Mesendoderm (in vitro differentiated cells): ENCODE measurements at regions not wholly inside any gene's neighbourhood (a gene's known extent, or its start where the extent isn't known, plus 50 kb on each side); places are given as distances from the start of the nearest gene placed in this dataset.

Experiments used
- DNase-seq: peaks from one replicate; pipeline ENCODE4 v3.0.0; 2013
- H2AK5ac ChIP-seq: 2 replicates; pipeline ENCODE4 v1.6.1; 2013; ENCODE audit warnings: low read length, inconsistent platforms
- H2BK120ac ChIP-seq: 2 replicates; pipeline ENCODE4 v1.6.1; 2013; ENCODE audit warnings: low read depth, mild to moderate bottlenecking, low read length, moderate library complexity, mixed read lengths
- H2BK15ac ChIP-seq: replicated peaks from 2 replicates; pipeline ENCODE4 v1.6.1; 2013; ENCODE audit warnings: low read depth, mild to moderate bottlenecking, moderate library complexity
- H2BK5ac ChIP-seq: 2 replicates; pipeline ENCODE4 v1.6.1; 2013; ENCODE audit warnings: low read length, inconsistent platforms
- H3K18ac ChIP-seq: 2 replicates; pipeline ENCODE4 v1.6.1; 2013; ENCODE audit warnings: mild to moderate bottlenecking, low read length, mixed read lengths
- H3K23ac ChIP-seq: one replicate; pipeline ENCODE4 v1.6.1; 2013; ENCODE audit warnings: low read length
- H3K27ac ChIP-seq: 2 replicates; pipeline ENCODE4 v1.5.1; 2013; ENCODE audit warnings: low read depth, mild to moderate bottlenecking, inconsistent platforms, low read length, moderate library complexity
- H3K27me3 ChIP-seq: 2 replicates; pipeline ENCODE4 v1.6.1; 2013; ENCODE audit warnings: low read length, control low read depth, mild to moderate bottlenecking, inconsistent platforms; ENCODE audit not compliant: insufficient read depth, poor library complexity
- H3K36me3 ChIP-seq: 2 replicates; pipeline ENCODE4 v1.6.1; 2013; ENCODE audit warnings: low read length, inconsistent platforms; ENCODE audit not compliant: control insufficient read depth, insufficient read depth
- H3K4ac ChIP-seq: one replicate; pipeline ENCODE4 v1.6.1; 2013; ENCODE audit warnings: low read depth, mild to moderate bottlenecking, low read length, moderate library complexity
- H3K4me1 ChIP-seq: 2 replicates; pipeline ENCODE4 v1.6.1; 2013; ENCODE audit warnings: low read depth, low read length, inconsistent platforms; ENCODE audit not compliant: control insufficient read depth
- H3K4me2 ChIP-seq: 2 replicates; pipeline ENCODE4 v1.6.1; 2013; ENCODE audit warnings: low read length
- H3K4me3 ChIP-seq: 2 replicates; pipeline ENCODE4 v1.5.1; 2013; ENCODE audit warnings: mild to moderate bottlenecking, low read length
- H3K56ac ChIP-seq: one replicate; pipeline ENCODE4 v1.6.1; 2013; ENCODE audit warnings: low read length
- H3K79me1 ChIP-seq: 2 replicates; pipeline ENCODE4 v1.6.1; 2013; ENCODE audit warnings: low read length, inconsistent platforms
- H3K79me2 ChIP-seq: 2 replicates; pipeline ENCODE4 v1.6.1; 2013; ENCODE audit warnings: mild to moderate bottlenecking, low read length; ENCODE audit not compliant: control insufficient read depth, insufficient read depth
- H3K9ac ChIP-seq: 2 replicates; pipeline ENCODE4 v1.6.1; 2013; ENCODE audit warnings: low read length, inconsistent platforms
- H4K5ac ChIP-seq: one replicate; pipeline ENCODE4 v1.6.1; 2013; ENCODE audit warnings: low read length
- H4K8ac ChIP-seq: one replicate; pipeline ENCODE4 v1.6.1; 2013; ENCODE audit warnings: low read depth, mild to moderate bottlenecking, control low read depth, low read length, moderate library complexity
- WGBS: extraction: QIAGEN DNeasy Blood & Tissue Kit; methylation state at CpG from one replicate; pipeline ENCODE4 v1.1.7; 2013; ENCODE audit warnings: low lambda C conversion rate, missing lambda C conversion rate; ENCODE audit not compliant: insufficient coverage; ENCODE audit errors: extremely low coverage; 5-methylcytosine and 5-hydroxymethylcytosine counted together

DNA sequence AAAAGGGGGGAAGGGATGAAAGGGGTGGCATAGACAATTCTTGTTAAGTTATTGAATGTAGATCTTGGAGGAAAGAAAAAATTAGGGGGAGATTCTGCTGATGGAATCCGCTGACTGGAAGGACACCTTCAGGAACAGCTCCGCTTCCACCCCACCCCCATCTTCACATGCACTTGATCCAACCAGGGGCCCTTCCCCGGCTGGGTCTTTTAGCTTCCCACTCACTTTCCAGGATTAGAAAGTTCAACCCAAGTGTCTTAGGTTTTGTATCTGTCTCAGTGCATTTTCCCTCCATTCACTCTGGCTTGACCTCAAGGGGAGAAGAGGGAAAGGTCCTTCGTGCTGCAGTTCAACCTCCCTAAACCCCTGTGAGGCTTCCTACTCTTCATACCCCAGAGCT, 141.4 kb downstream of the IRS2 start:
- DNase-seq = no peak
- no peak overlapping the region for H3K4me3 ChIP-seq
- no peaks in the 10 kb centered on the region for H3K27me3 ChIP-seq
- no peak overlapping the region for H4K8ac ChIP-seq
- H4K5ac ChIP-seq = no peak overlapping the region
- no peak overlapping the region for H2AK5ac ChIP-seq
- H3K27ac ChIP-seq = no peak overlapping the region
- H3K9ac ChIP-seq = no peak overlapping the region
- no peak overlapping the region for H3K23ac ChIP-seq
- no peaks in the 10 kb centered on the region for H3K79me2 ChIP-seq
- no peak overlapping the region for H3K4me2 ChIP-seq
- H3K4ac ChIP-seq = no peak overlapping the region
- no peaks in the 10 kb centered on the region for H3K36me3 ChIP-seq
- no CpG with 5 or more reads among the region's 4 CpGs for WGBS
- H3K56ac ChIP-seq = no peak overlapping the region
- H3K79me1 ChIP-seq = no peaks in the 10 kb centered on the region
- no peak overlapping the region for H2BK120ac ChIP-seq
- H2BK15ac ChIP-seq = no peak overlapping the region
- H3K4me1 ChIP-seq = no peaks in the 10 kb centered on the region
- no peak overlapping the region for H3K18ac ChIP-seq
- H2BK5ac ChIP-seq = no peak overlapping the region

DNA sequence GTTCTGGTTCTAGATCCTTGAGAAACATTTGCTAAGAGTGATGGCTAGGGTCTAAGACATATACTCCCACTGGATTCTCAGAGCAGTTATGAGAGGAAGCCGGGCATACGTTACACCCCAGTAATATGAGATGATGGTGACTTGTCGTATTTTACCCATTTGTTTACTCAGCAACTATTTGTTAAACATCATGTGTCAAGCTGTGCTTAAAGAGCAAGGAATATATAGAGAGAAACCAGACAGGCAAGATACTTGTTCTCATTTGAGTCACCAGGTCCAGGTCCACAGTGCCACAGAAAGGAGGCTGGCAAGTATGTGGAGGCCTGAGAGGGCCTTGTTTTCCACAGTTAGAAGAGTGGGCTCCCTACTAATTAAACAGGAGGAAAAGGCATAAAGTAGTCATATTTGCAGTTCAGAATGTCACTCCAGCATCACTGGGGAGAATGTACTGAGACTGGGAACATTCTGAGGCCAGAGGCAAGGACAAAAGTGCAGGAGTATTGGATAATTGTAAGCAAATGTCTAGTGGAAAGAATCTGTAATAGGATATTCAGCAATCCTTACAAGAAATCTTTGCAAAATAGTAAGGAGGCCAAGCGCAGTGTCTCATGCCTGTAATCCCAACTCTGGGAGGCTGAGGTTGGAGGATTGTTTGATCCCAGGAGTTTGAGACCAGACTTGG, 142.2 kb downstream of the IRS2 start:
- no peaks in the 10 kb centered on the region for H3K27me3 ChIP-seq
- no peak overlapping the region for H3K4ac ChIP-seq
- H3K18ac ChIP-seq = no peak overlapping the region
- no peak overlapping the region for H3K9ac ChIP-seq
- H2BK5ac ChIP-seq = no peak overlapping the region
- H4K5ac ChIP-seq = no peak overlapping the region
- no CpG with 5 or more reads among the region's 4 CpGs for WGBS
- no peak overlapping the region for H2BK120ac ChIP-seq
- H3K4me3 ChIP-seq = no peak overlapping the region
- no peak overlapping the region for H2AK5ac ChIP-seq
- no peak for DNase-seq
- no peaks in the 10 kb centered on the region for H3K79me1 ChIP-seq
- no peaks in the 10 kb centered on the region for H3K4me1 ChIP-seq
- H3K23ac ChIP-seq = no peak overlapping the region
- no peak overlapping the region for H4K8ac ChIP-seq
- no peak overlapping the region for H2BK15ac ChIP-seq
- H3K36me3 ChIP-seq = no peaks in the 10 kb centered on the region
- H3K79me2 ChIP-seq = no peaks in the 10 kb centered on the region
- H3K56ac ChIP-seq = no peak overlapping the region
- H3K27ac ChIP-seq = no peak overlapping the region
- no peak overlapping the region for H3K4me2 ChIP-seq

DNA sequence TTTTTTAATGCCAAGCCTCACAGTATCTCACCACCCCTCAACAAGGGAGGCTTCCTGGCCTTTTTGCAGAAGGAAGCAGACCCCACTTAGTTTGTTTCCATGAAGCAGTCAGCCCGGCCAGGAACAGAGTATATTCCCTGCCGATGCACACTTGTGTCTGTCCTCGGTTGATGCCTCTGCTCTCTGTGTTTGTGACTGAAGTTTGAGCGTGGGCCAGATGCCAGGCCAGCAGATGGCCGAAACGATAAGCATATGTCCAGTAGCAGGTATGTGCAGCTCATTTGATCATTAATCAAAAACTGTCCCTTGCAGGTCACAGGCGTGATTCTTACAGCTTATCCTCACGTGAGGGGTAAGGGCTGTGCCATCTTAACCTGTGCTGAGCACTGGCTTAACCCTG, 144.0 kb downstream of the IRS2 start:
- H2BK15ac ChIP-seq = no peak overlapping the region
- H3K79me1 ChIP-seq = no peaks in the 10 kb centered on the region
- H3K4me3 ChIP-seq = no peak overlapping the region
- DNase-seq = no peak
- no peak overlapping the region for H3K4ac ChIP-seq
- no peak overlapping the region for H3K27ac ChIP-seq
- H3K56ac ChIP-seq = no peak overlapping the region
- no peaks in the 10 kb centered on the region for H3K4me1 ChIP-seq
- no peak overlapping the region for H4K5ac ChIP-seq
- no peak overlapping the region for H3K18ac ChIP-seq
- no peak overlapping the region for H3K4me2 ChIP-seq
- H3K36me3 ChIP-seq = no peaks in the 10 kb centered on the region
- H4K8ac ChIP-seq = no peak overlapping the region
- no peaks in the 10 kb centered on the region for H3K79me2 ChIP-seq
- H3K23ac ChIP-seq = no peak overlapping the region
- H3K9ac ChIP-seq = no peak overlapping the region
- no peaks in the 10 kb centered on the region for H3K27me3 ChIP-seq
- WGBS = no CpG with 5 or more reads among the region's 8 CpGs
- H2BK5ac ChIP-seq = no peak overlapping the region
- no peak overlapping the region for H2BK120ac ChIP-seq
- no peak overlapping the region for H2AK5ac ChIP-seq

DNA sequence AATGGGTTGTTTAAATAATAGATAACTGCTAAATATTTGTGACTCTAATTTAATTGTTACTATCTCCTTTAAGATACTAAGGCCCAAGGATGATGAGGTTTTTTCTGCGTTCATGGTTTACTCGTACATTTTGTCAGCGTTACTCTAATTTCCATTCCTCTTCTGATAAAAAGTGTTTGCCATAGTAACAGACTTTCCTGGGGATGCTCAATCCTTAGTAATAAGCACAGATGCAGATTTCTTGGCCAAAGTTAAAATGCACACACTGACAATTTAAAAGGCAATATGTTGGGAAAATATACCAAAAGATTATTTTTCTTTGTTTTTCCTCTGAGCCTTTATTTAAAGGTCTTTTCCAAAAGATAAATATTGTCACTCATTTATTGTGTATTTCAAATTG, 149.6 kb downstream of the IRS2 start:
- Histone ChIP-seq H2BK15ac (no peak overlapping the region), H4K8ac (no peak overlapping the region), H3K4ac (no peak overlapping the region), H3K18ac (no peak overlapping the region), H3K9ac (no peak overlapping the region), H3K27me3 (no peaks in the 10 kb centered on the region), H2BK120ac (no peak overlapping the region), H3K23ac (no peak overlapping the region), H3K56ac (no peak overlapping the region), H3K4me2 (no peak overlapping the region), H2AK5ac (no peak overlapping the region), H3K79me1 (no peaks in the 10 kb centered on the region), H3K27ac (no peak overlapping the region), H2BK5ac (no peak overlapping the region), H3K4me3 (no peak overlapping the region), H3K36me3 (no peaks in the 10 kb centered on the region), H3K79me2 (no peaks in the 10 kb centered on the region), H4K5ac (no peak overlapping the region), H3K4me1 (no peaks in the 10 kb centered on the region)
- WGBS = no CpG with 5 or more reads among the region's 3 CpGs
- DNase-seq = no peak

DNA sequence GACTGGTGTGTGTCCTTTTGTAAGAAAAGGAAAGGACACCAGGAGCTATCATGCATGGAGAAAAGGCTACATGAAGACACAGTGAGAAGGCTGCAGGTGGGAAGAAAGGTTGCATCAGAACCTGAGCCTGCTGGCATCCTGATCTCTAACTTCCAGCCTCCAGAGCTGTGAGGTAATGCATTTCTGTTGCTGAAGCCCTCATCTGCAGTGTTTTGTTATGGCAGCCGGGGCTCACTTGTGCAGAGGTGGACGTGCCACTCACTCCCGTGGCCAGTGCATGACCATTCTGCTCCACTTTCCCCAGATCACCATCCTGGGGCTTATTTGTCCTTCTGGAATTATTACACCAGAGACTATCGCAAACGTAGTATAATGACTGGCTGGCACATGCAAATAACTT, 155.3 kb downstream of the IRS2 start:
- H3K23ac ChIP-seq = no peak overlapping the region
- no peaks in the 10 kb centered on the region for H3K36me3 ChIP-seq
- no peak overlapping the region for H3K4ac ChIP-seq
- no peaks in the 10 kb centered on the region for H3K27me3 ChIP-seq
- no peak overlapping the region for H2BK120ac ChIP-seq
- no peak overlapping the region for H2BK15ac ChIP-seq
- no peak overlapping the region for H3K27ac ChIP-seq
- no peak overlapping the region for H3K4me2 ChIP-seq
- no peak overlapping the region for H4K5ac ChIP-seq
- H3K4me1 ChIP-seq = peaks cover 3% of the 10 kb centered on the region
- H3K56ac ChIP-seq = no peak overlapping the region
- H4K8ac ChIP-seq = no peak overlapping the region
- no peak overlapping the region for H2BK5ac ChIP-seq
- H2AK5ac ChIP-seq = no peak overlapping the region
- H3K18ac ChIP-seq = no peak overlapping the region
- H3K79me2 ChIP-seq = no peaks in the 10 kb centered on the region
- no peak for DNase-seq
- no CpG with 5 or more reads among the region's 5 CpGs for WGBS
- H3K4me3 ChIP-seq = no peak overlapping the region
- H3K9ac ChIP-seq = no peak overlapping the region
- H3K79me1 ChIP-seq = no peaks in the 10 kb centered on the region

DNA sequence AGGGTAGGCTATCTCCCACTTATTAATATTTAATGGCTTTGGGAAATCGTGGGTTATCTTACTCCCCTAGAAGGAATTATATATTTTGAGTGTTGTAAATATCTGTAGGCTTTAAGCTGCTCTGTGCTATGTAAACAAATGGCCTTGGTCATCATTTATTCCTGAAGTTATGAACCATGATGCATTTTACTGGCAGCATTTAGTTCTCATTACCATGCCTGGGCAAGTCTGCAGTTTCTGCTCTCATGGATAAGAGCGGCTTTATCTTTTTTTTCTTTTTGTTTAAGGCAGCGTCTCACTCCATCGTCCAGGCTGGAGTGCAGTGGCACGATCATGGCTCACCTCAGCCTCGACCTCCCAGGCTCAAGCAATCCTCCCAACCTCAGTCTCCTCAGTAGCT, 156.1 kb downstream of the IRS2 start:
- Histone ChIP-seq H3K4ac (no peak overlapping the region), H4K5ac (no peak overlapping the region), H3K9ac (no peak overlapping the region), H3K56ac (no peak overlapping the region), H3K27ac (no peak overlapping the region), H2BK15ac (no peak overlapping the region), H3K27me3 (no peaks in the 10 kb centered on the region), H3K79me1 (no peaks in the 10 kb centered on the region), H3K18ac (no peak overlapping the region), H4K8ac (no peak overlapping the region), H3K4me1 (peaks cover 3% of the 10 kb centered on the region), H2AK5ac (no peak overlapping the region), H3K4me2 (no peak overlapping the region), H3K4me3 (no peak overlapping the region), H3K23ac (no peak overlapping the region), H3K79me2 (no peaks in the 10 kb centered on the region), H3K36me3 (no peaks in the 10 kb centered on the region), H2BK120ac (no peak overlapping the region), H2BK5ac (no peak overlapping the region)
- DNase-seq = no peak
- no CpG with 5 or more reads among the region's 6 CpGs for WGBS
